HAP-1 (cell line): ENCODE measurements at regions not wholly inside any gene's neighbourhood (a gene's known extent, or its start where the extent isn't known, plus 50 kb on each side); places are given as distances from the start of the nearest gene placed in this dataset.
"Not testable (repeated sequence)": the region's sequence is repeated elsewhere in the genome, so short reads cannot be mapped to it uniquely, and the experiment has no call there.

ENCODE experiments used
- DNase-seq, 2 experiments: peaks; one replicate each; pipeline ENCODE4 v3.0.0-alpha.2; 2016 to 2020; ENCODE audit warnings: low spot score in 2 of 2
- H3K27me3 ChIP-seq: fragments of 250-450 bp; sonication (Bioruptor Pico); 2 replicates; pipeline ENCODE4 v1.5.1; 2020; ENCODE audit warnings: low read depth, mild to moderate bottlenecking, moderate library complexity
- H3K36me3 ChIP-seq: fragments of 250-450 bp; sonication (Bioruptor Pico); replicated peaks from 2 replicates; pipeline ENCODE4 v1.5.1; 2020; ENCODE audit warnings: mild to moderate bottlenecking
- H3K4me1 ChIP-seq: fragments of 250-450 bp; sonication (Bioruptor Pico); 2 replicates; pipeline ENCODE4 v1.5.1; 2020; ENCODE audit warnings: mild to moderate bottlenecking
- H3K4me3 ChIP-seq: fragments of 250-450 bp; sonication (Bioruptor Pico); 2 replicates; pipeline ENCODE4 v1.5.1; 2020; ENCODE audit warnings: mild to moderate bottlenecking, moderate library complexity
- H3K9me3 ChIP-seq: fragments of 250-450 bp; sonication (Bioruptor Pico); 2 replicates; pipeline ENCODE4 v1.5.1; 2020; ENCODE audit warnings: mild to moderate bottlenecking, moderate library complexity
- in situ Hi-C: fragments of 300-500 bp; cut with MboI; formaldehyde crosslinking; loops from 3 replicates; pipeline ENCODE4 v1.14.3; 2020; ENCODE audit warnings: low sequenced_read_pairs, inconsistent platforms, mixed read lengths

GRCh38 chr20:4480104-4480503 is 206.2 kb upstream of the PRNP start:
- in situ Hi-C loops, result no loop called here
- no peak overlapping the region for H3K4me3 ChIP-seq
- H3K36me3 ChIP-seq, result no peaks in the 10 kb centered on the region
- H3K9me3 ChIP-seq, result no peaks in the 10 kb centered on the region
- no peaks in the 10 kb centered on the region for H3K4me1 ChIP-seq
- no peak for DNase-seq
- H3K27me3 ChIP-seq, result no peaks in the 10 kb centered on the region; the same call in 1 of the 2 replicates

GRCh38 chr20:4476903-4477500 is 209.3 kb upstream of the PRNP start:
- Histone ChIP-seq H3K9me3 (no peaks in the 10 kb centered on the region), H3K4me1 (no peaks in the 10 kb centered on the region), H3K36me3 (no peaks in the 10 kb centered on the region), H3K27me3 (no peaks in the 10 kb centered on the region; the same call in 1 of the 2 replicates), H3K4me3 (no peak overlapping the region)
- in situ Hi-C loops, result no loop called here
- DNase-seq, result no peak

DNA sequence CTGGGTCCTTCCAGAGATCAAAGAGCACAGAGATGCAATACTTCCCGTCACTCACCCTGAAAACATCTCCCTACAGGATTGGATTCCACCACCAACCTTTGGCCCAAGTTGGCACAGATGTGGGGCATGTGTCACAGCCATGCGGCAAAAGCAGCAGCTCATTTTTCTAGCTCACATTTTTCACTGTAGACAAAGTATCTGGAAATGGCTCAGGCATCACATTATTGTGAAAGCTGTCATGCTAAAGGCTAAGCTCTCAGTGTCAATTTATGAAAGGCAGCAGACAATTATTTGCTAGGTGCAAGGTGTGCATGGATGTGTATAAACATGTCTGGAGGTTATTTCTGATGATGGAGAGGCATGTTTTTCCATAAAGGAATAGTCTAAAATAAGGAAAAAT is 213.3 kb upstream of the PRNP start:
- no peak overlapping the region for H3K4me3 ChIP-seq
- H3K4me1 ChIP-seq, result no peaks in the 10 kb centered on the region
- no peaks in the 10 kb centered on the region for H3K36me3 ChIP-seq
- in situ Hi-C loops, result no loop called here
- no peaks in the 10 kb centered on the region; the same call in 1 of the 2 replicates for H3K27me3 ChIP-seq
- H3K9me3 ChIP-seq, result no peaks in the 10 kb centered on the region
- no peak for DNase-seq

- no peaks in the 10 kb centered on the region for H3K36me3 ChIP-seq
- no peaks in the 10 kb centered on the region; the same call in 1 of the 2 replicates for H3K4me1 ChIP-seq
- H3K27me3 ChIP-seq, result no peaks in the 10 kb centered on the region
- no peak overlapping the region for H3K4me3 ChIP-seq
- H3K9me3 ChIP-seq, result no peaks in the 10 kb centered on the region
- in situ Hi-C loops, result no loop called here
- no peak for DNase-seq
Measured at GRCh38 chr20:4471221-4471620, 215.0 kb upstream of the PRNP start.

DNA sequence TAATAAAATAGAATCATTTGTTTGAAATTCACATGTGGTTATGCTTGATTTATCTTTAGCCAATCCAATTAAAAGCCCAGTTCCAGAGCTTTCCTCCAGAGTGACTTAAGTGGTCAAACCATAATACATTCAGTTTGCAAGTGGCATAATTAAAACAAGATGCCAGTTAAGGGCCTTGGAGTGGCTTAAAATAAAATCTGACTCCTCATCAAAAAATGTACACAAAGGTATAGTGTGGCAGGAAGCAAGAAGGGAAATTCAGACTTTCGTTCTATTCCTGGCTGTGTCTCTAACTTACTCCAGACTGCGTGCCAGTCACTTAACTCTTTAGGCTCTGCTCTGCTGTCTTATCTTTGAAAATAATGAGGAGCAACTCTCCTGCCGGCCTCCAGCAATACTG is 215.9 kb upstream of the PRNP start:
- in situ Hi-C loops, result no loop called here
- Histone ChIP-seq H3K4me3 (no peak overlapping the region), H3K27me3 (no peaks in the 10 kb centered on the region), H3K9me3 (no peaks in the 10 kb centered on the region), H3K36me3 (no peaks in the 10 kb centered on the region), H3K4me1 (no peaks in the 10 kb centered on the region; the same call in 1 of the 2 replicates)
- no peak for DNase-seq

- no peaks in the 10 kb centered on the region for H3K36me3 ChIP-seq
- no peak overlapping the region for H3K4me3 ChIP-seq
- no peaks in the 10 kb centered on the region for H3K9me3 ChIP-seq
- DNase-seq, result no peak
- H3K27me3 ChIP-seq, result no peaks in the 10 kb centered on the region
- in situ Hi-C loops, result no loop called here
- no peaks in the 10 kb centered on the region; the same call in 1 of the 2 replicates for H3K4me1 ChIP-seq
Measured at GRCh38 chr20:4469910-4470309, 216.3 kb upstream of the PRNP start.

GRCh38 chr20:4468114-4468513 is 218.1 kb upstream of the PRNP start:
- Histone ChIP-seq H3K27me3 (no peaks in the 10 kb centered on the region), H3K4me3 (no peak overlapping the region), H3K9me3 (no peaks in the 10 kb centered on the region), H3K36me3 (no peaks in the 10 kb centered on the region), H3K4me1 (no peaks in the 10 kb centered on the region; the same call in 1 of the 2 replicates)
- in situ Hi-C loops, result no loop called here
- DNase-seq, result no peak

DNA sequence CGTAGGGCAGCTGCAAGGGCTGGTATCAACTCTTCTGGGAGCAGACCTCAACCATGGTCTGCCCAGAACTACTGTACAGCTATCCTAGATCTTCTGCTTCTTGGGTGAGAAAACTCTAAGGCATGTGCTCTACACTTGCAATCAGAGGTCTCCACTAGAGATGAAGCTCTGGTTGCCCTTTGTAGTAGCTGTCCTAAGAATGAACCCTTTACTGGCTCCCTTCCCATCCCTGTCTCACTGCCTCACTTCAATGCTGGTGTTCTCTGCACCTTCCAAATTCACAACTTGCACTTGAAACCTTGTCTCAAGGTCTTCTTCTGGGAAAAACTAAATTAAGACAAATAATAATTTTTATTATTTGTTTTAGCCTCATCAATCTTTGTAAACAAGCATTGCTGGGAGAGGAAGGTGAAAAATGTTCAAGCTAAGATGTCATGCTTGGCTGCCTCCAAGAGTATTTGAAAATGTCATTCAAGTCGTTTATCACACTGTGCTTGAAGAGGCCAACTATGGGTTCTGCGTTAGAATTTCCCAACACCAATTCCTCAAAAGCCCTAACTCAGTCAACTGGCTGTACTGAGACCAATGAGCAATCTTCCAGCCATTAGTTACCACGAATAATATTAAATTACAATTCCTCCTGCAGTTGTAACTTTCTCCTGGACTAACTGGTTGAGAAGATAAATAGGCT is 216.9 kb upstream of the ADRA1D start:
- no peaks in the 10 kb centered on the region; the same call in 1 of the 2 replicates for H3K4me1 ChIP-seq
- no peak overlapping the region for H3K4me3 ChIP-seq
- H3K27me3 ChIP-seq, result no peaks in the 10 kb centered on the region
- in situ Hi-C loops, result no loop called here
- no peaks in the 10 kb centered on the region for H3K36me3 ChIP-seq
- no peak for DNase-seq
- no peaks in the 10 kb centered on the region for H3K9me3 ChIP-seq

GRCh38 chr20:4465212-4465611 is 216.1 kb upstream of the ADRA1D start:
- H3K36me3 ChIP-seq, result no peaks in the 10 kb centered on the region
- H3K27me3 ChIP-seq, result no peaks in the 10 kb centered on the region
- in situ Hi-C loops, result no loop called here
- DNase-seq, result no peak
- no peaks in the 10 kb centered on the region for H3K9me3 ChIP-seq
- H3K4me3 ChIP-seq, result no peak overlapping the region
- H3K4me1 ChIP-seq, result no peaks in the 10 kb centered on the region; the same call in 1 of the 2 replicates

GRCh38 chr20:4462801-4463200 is 213.7 kb upstream of the ADRA1D start:
- H3K4me3 ChIP-seq, in situ Hi-C loops, H3K9me3 ChIP-seq, DNase-seq, H3K4me1 ChIP-seq, H3K36me3 ChIP-seq, H3K27me3 ChIP-seq: not testable (repeated sequence)

DNA sequence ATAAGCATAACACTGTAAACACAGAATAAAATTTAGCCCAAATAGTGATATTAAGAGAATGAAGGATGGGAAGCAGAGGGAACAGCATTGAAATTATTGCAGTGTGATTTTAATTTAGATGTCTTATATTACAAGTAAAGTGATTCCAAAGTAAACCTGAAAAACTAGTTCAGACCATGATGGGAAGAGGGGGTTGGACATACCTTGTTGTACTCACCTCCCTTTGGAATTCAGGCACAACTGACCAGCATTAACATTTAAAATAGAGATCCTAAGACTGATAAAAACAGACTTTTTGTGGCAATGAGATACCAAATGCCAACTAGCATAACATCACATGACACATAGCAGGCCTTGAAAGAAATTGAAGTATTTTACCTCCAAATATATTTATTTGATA is 210.0 kb upstream of the ADRA1D start:
- Histone ChIP-seq H3K4me3 (no peak overlapping the region), H3K4me1 (no peaks in the 10 kb centered on the region), H3K9me3 (no peaks in the 10 kb centered on the region), H3K36me3 (no peaks in the 10 kb centered on the region), H3K27me3 (no peaks in the 10 kb centered on the region)
- in situ Hi-C loops, result no loop called here
- DNase-seq, result no peak

- DNase-seq, result no peak
- Histone ChIP-seq H3K27me3 (no peaks in the 10 kb centered on the region), H3K9me3 (no peaks in the 10 kb centered on the region), H3K4me1 (no peaks in the 10 kb centered on the region), H3K36me3 (no peaks in the 10 kb centered on the region), H3K4me3 (no peak overlapping the region)
- in situ Hi-C loops, result no loop called here
Measured at GRCh38 chr20:4457566-4458543, 208.8 kb upstream of the ADRA1D start.

GRCh38 chr20:4455996-4456395 is 206.9 kb upstream of the ADRA1D start:
- H3K4me1 ChIP-seq, result no peaks in the 10 kb centered on the region
- no peak for DNase-seq
- in situ Hi-C loops, result no loop called here
- no peaks in the 10 kb centered on the region for H3K36me3 ChIP-seq
- H3K9me3 ChIP-seq, result no peaks in the 10 kb centered on the region
- H3K27me3 ChIP-seq, result no peaks in the 10 kb centered on the region
- no peak overlapping the region for H3K4me3 ChIP-seq

DNA sequence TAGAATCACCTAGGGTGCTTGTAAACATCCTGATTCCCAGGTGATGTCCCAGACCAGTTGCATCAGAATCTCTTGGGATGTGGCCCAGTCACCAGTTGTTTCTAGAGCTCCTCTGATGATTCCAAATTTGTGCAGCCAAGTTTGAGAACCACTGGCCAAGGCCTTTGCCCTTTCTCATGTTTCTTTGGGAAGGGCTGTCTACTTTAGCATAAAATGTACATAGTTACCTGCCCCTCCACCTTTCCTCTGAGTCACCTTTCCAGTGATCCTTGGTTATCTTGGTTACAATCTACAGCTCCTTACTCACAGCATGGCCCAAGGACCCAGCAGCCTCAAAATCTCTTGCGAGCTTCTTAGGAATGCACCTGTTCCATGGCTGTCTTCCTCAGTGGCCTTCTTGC is 206.2 kb upstream of the ADRA1D start:
- in situ Hi-C loops, result no loop called here
- Histone ChIP-seq H3K36me3 (no peaks in the 10 kb centered on the region), H3K27me3 (no peaks in the 10 kb centered on the region), H3K9me3 (no peaks in the 10 kb centered on the region), H3K4me3 (no peak overlapping the region), H3K4me1 (no peaks in the 10 kb centered on the region)
- DNase-seq, result no peak
